ENCODE measurements at regions not wholly inside any gene's neighbourhood (a gene's known extent, or its start where the extent isn't known, plus 50 kb on each side); places are given as distances from the start of the nearest gene placed in this dataset.

- TF ChIP-seq CTCF (IDR thresholded peaks at IDR 0.05) (no peak), POLR2AphosphoS5 (IDR thresholded peaks at IDR 0.05) (peak in 3 of 4 donors; percentile 28 to 77 (median 73)), POLR2A (IDR thresholded peaks at IDR 0.05) (no peak)
Measured at GRCh38 chr18:22005191-22005841, 164.1 kb upstream of the GATA6 start.
